ENCODE measurements at regions not wholly inside any gene's neighbourhood (a gene's known extent, or its start where the extent isn't known, plus 50 kb on each side); places are given as distances from the start of the nearest gene placed in this dataset.
"Not testable (repeated sequence)": the region's sequence is repeated elsewhere in the genome, so short reads cannot be mapped to it uniquely, and the experiment has no call there.

DNA sequence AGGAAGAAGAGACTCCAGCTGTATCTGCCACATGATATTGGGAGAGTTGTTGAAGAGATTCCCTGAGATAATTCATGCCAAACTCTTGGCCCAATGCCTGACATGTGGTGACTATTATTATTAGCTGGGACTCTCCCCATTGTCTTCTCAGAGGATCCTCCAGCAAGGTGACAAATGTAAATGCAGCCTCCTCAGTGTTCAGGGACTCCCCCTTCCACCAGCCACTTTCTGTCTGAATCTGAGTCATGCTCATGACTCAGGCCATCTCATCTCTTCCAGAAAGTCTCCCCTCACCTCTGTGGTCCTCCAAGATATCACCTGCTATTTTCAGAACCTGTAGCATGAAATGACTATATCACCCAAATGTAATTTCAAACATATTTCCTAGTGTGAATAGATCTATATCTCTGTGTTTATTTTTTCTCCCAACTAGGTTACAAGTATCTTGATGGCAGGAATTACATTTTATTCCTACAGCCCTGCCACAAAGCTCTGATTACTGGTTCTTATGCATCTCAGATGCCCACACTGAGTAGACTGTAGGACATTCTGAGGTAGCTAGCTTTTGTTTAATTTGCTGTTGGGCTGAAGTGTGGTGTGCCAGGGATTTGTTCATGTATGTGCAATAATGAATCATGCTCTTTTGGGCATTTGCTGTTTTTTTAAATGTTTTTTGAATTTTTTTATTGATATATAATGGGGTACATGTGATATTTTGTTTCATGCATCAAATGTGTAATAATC lies 126.6 kb upstream of the IL12B start:
- DNase-seq = peak; percentile 73

DNA sequence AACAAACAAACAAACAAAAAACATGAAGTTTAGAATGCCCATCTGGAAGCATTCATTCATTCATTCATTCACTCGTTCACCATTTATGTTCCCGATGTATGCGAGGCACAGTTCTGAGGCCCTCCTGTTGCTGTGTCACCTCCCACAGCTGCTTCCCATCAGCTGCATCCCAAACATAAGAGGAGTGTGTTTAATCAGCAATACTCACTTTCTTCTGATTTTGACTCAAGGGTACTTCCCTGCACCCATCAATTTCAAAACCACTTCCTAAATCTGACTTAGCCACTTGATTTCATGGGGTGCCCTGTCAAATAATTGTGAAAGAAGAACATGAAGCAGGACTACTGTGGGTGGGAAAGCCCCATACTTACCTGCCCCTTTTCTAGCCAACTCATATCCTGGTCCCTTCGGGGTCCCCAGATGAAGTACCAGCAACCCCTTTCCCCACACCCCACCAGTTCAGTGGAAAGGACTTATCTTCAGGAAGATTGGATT lies 128.0 kb upstream of the IL12B start:
- peak; percentile 65 for DNase-seq

DNA sequence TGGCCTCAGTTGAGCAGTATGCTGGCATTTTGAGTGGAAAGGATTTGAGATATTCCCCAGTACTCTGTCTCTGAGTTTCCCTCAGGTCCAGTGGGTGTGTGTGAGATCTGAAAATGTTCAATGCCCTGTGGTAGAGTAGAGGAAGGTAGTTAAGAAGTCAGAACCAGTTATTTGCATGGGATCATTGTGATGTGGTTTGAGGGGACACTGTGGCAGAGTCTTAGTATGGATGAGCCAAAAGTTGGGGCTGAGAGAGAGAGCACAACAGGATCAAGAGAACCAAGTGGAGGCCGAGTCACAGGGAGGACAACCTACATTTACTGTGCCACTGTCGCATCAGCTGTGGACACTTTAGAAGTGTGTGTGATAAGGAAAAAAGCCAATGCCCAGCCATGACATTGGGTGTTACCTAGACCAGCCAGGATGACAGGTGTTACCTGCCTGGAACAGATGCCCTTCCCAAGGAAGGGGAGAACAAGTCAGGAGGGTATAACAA lies 128.9 kb upstream of the IL12B start:
- peak; percentile 56 for DNase-seq

DNA sequence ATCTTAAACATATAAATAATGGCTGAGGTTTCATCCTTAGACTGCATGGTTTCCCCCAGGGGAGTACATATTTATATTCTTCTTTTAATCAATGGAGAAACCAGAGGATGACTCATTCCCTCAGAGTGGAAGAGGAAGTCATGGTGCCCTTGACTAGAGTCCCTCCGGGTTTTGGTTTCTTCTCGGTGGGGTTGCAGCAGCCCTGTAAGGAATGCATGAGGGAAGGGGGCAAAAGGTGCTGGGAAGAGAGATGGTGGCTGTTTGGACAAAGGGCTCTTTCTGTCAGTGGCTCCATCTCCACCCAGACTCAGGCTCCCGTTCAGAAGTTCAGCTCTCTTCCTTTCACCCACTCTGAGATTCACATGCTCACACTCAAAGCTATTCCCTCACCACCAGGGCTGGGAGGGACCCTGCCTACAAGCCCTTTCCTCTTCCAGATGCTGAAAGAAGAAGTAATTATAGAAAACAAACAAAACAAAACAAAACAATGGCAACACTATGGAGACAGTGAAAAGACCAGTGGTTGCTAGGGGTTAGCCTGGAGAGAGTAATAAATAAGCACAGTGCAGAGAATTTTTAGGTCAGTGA lies 129.8 kb upstream of the IL12B start:
- DNase-seq = no peak

DNA sequence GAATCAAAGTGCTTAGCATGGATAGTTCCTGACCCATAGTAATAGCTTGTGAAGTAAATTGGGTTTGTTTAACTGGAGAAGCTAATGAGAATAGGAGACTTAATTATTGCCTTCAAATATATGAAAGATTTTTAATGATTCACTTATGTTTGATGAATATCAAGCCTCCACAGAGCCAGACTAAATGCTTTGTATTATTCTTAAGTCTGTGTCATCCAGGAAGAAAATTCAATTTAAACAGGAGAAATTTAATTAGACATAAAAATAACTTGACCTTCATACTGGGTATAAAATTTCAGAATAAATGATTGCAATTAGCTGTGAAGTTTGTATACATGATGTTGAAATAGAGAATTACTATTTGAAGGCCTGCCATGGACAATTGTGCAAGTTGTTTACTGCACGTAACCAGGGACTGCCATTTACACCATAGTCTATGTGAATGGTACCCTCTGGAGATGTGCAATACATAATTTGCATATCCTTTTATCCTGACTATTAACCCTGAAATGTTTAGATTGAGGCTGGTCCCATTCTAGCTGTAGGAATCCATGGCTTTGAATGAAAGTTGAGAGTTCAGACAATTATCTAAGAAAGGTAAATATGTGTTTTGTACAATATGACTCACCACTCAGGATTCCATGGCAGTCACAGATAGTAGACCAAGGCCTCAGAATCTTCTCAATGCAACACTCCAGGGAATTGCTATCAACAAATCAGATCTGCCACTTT lies 133.5 kb upstream of the IL12B start:
- DNase-seq = no peak

DNA sequence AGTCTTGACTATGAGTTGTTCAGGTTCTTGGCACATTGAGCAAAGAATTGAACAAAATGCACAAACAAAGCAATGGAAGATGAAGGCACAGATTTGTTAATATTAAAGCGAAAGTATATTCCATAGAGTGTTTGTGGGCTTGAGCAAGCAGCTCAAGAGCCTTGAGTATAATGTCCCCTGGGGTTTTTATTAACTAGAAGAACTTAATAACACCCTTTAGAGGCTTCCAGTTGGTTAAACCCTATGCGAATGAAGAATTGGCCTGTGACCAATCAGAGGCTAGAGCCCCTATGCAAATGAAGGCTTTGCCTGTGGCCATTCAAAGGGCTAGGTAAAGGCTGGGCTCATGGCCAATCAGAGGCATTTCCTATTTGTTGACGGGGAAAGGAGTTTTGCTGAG lies 135.3 kb upstream of the IL12B start:
- no peak for DNase-seq

DNA sequence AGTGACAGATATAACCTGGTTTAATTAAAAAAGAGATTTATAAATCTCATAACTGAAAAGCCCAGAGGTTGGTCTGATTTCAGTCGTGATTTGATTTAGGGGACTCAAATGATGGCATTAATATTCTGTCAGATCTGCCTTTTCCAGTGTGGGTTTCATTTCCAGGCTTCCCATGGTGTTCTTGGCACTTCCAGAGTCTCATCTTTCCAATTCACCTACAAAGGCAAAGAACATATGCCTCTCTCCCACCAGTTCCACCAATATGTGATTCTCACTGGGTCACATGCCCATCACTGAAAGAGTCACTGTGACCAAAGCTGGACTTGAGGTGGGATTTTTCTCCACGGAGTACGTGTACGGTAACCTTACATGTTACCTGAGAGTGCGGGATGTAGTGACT lies 137.4 kb upstream of the IL12B start:
- no peak for DNase-seq

DNA sequence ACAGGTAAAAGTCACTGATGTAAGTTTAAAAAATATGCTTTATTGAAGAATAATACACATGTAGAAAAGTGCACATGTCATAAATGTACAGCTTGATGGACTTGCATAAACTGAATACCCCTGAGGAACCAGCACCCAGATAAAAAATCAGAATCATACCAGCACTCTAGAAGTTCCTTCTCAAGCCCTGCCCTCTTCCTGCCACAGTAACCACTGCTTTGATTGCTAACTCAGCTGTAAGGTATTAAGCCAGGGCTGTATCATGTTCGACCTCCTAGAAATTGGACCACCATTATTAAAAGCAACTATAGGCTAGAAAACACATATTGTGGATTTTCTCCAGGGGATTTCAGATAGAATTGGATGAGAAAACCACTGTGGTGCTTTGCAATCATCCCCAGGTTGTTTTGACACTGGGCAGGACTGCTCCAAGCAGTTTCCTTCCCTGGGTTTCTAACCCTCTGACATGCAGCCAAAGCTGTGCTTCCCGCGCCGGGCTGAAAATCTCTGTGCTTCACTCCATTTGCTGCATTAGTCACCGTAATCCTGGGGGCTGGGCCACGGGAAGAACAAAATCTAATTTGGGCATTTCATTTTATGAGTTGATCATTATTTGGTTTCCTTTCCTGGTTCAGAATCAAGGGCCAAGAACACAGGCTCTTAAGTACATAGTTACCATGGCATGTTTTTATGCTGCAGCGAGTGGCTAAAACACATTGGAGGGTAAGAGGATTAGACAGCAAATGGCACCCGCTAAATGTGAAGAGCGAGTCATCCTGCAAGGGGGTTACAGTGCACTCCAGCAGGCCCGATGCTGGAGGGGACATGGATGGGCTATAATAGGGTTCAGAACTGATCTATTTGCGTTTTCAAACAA lies 139.4 kb upstream of the IL12B start:
- no peak for DNase-seq

DNA sequence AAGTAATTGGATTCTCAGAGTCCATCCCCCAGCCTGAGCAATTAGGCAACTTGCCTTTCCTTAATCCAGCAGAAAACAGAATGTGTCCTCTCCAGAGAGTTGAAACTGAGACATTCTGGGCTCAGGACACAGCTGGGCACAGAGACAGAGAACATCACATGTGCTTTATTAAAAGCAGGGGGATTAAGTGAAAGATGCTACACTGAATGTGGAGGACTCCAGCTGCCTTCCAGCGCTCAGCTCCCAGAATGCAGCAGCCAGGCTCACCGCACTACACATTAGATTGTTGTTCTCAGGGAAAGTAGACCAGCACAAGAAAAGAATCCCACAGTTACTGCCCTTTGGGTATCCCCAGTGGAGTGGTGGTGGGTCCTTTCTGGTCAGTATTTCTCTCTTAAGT lies 141.6 kb upstream of the IL12B start:
- no peak for DNase-seq

DNA sequence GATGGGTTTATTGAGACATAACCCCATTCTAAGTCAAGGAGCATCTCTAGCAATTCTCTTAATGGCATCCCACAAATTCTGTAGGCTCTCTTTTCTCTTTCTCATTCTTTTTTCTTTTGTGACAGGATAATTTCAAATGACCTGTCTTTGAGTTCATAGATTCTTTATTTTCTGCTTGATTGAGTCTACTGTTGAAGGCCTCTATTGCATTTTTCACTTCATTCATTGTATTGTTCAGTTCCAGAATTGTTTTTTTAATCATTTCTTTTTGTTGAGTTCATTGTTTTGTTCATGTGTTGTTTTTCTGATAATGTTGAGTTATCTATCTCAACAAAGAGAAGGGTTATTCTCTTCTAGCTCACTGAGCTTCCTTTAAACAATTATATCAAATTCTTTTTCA lies 144.7 kb upstream of the IL12B start:
- DNase-seq = no peak

DNA sequence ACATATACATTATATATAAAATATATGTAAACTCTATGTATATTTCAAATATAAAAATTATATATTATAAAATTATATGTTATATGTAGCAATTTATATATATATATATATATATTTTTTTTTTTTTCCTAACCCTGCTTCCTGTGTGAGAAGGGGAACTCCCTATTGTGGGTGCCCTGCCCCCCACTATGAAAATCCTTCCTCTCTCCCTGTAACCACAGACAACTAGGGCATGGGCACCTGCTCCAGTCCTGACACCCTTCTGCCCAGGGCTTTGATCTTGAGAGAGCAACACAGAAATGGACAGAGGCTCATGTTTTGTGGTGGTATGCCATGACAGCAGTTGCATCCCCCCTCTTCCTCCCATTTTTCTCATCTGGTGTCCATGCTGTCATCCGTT lies 148.7 kb upstream of the IL12B start:
- DNase-seq = no peak

DNA sequence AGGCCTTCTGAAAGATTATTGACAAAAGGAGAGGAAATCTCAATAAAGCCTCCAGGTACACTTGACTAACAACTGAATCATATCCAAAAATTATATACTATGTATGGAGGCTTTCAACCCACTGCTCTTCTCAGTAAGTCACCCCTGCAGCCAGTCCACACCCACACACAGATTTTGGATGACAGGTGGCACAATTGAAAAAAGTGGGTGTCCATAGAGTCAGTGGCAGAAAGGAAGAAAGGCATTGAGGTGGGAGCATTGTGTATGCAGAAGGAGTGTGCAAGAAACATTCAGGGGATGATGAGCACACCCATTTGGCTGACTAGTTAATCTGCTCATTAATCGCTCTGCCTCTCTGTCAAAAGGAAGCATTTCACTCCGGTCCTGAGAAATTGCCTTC lies 150.6 kb upstream of the IL12B start:
- DNase-seq = no peak

DNA sequence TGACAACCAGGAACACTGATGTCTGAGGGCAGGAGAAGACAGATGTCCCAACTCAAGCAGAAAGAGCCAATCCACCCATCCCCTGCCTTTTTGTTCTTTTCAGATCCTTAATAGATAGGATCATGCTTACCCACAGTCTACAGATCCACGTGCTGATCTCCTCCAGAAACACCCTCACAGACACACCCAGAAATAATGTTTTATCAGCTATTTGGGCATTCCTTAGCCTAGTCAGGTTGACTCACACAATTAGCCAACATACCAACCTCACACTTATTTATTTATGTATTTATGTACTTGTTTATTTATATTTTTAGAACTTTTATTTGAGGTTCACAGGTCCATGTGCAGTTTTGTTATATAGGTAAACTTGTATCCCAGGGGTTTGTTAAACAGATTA lies 151.5 kb upstream of the IL12B start:
- no peak for DNase-seq

DNA sequence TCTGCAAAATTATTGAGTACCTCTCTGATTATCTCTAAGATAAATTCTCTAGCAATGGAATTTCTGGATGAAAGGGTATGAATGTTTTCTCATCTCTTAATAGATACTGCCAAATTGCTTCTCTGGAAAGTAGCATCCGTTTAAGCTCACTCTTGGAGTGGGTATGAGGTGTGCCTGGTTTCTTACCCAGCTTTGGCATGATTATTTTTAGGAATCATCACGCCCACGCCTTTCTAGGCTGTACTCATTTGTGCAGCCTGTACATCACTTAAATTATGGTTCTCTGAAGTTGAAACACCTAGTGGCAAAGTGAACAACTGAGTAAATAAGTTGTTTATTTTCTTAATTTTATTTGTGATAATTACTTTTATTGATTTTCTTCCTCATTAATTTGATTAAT lies 156.5 kb upstream of the IL12B start:
- DNase-seq = no peak

DNA sequence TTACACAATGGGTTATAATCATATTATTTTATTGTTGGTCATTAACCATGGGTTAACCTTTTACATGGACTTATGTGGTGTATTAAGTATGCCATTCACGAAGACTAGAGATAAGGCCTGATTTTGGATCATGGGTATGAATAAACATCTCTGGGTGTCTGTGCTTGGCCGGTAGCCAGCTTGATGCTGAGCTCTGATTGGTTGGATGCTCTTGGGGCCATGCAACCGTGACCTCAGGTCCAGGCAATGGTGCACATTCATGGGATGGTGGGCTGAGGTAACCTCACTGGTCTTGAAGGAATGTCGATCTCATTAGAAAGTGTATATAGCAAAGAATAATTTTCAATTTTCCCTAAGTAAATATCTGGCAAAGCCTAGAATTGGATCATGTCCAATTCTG lies 158.2 kb upstream of the IL12B start:
- DNase-seq = no peak

DNA sequence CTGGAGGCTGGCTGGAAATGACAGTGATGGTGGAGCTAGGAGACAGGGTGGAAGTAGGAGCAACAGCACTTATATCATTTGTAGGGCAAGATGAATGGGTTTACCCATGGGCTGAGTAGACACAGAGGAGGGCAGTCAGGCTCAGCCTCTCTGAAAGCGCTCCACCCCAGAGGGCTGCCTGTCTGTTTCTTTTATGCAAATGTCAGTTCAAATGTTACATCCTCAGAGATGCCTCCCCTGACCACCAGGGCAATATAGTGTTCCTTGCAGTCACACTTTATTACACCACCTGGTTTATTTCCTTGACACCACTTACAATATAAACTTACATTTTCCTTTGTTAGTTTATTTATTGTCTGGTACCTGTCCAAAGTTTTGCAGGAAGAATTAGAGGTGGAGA lies 159.5 kb upstream of the IL12B start:
- DNase-seq = no peak

DNA sequence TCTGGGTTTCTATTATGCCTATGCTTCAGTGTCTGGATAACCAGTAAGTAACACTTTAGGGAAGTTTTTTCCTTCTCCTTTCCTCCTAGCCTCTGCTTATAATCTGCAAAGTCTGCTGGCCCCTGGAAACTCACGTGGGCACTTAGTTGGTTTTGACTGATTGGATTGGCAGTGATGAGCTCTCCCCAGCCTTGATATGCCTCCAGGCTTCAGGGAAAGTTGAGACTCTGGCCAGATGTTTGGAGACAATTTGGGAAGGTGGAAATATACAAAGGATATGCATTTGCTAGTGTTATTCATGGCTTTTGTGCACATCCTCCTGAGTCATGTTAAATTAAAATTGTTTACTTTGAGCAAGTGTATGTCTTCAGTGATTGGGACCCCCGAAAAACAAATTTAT lies 160.2 kb upstream of the IL12B start:
- DNase-seq = no peak

DNA sequence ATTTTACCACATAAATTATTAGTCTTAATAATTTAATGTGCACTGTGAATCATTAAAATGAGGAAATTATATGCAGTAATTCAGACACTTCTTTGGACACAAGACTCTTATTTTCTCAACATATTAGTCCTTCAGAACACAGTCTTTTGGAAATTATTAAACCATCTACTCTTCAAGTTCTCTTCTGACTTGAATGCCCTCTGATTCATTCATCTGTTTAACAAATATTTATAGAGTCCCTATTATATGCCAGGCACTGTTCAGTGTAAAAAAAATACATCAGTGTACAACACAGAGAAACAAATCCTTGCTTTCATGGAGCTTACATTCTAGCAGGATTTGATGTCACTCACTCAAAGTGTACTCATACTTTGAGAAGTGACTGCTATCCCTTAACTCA lies 163.4 kb upstream of the IL12B start:
- DNase-seq = no peak

DNA sequence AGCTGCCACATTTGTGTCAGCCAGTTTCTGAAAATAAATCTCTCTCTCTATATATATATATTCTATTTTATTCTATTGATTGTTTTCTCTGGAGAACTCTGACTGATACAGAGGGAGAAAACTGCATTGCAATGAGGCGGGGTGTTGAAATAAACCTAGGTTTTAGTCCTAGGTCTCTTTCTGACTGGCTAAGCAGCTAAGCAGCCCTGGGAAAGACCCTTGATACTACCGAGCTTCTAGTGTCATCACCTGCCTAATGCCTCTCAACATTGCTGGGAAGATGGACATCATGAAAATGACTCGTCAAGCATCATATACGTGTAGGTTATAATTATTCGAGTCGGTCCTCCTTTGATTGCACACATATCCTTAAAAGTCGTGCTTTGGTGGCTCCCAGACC lies 166.5 kb upstream of the IL12B start:
- DNase-seq = no peak

DNA sequence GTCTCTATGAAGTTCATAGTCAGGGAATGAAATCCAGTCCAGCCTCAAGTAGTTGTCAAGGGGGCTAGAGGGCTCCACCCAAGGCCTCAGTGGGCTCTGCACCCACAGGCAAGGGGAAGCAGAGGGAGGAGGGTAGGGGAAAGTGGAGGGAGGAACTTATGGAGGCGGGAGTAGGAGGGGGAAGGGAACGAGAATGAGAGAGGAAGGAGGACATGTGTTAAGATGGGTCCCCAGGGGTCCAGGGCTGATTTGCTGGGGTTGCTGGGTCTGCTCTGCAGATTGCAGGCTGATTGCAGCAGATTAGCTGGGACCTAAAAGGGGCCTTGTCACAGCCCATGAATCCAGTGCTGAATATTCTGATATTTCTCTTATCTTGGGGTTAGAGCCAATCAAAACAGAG lies 166.9 kb upstream of the IL12B start:
- DNase-seq = no peak

DNA sequence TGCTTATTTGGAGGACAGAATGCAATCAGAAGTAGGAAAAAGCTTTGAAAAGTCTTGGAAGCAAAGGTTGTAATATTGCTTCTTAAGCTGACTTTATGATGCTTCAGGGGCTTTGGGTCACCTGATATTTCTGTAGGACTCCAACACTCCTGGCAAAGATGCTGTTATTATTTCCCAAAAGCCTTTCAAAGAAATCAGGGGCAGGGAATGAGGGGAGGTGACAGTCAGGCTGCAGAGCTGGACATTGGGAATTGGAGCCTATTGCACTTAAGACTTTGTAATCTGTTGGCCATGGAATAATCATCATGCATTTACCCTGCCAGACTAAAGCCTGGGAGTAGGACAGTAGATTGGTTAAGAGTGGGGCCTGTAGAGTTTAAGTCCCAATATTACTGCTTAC lies 168.3 kb upstream of the IL12B start:
- DNase-seq = no peak

DNA sequence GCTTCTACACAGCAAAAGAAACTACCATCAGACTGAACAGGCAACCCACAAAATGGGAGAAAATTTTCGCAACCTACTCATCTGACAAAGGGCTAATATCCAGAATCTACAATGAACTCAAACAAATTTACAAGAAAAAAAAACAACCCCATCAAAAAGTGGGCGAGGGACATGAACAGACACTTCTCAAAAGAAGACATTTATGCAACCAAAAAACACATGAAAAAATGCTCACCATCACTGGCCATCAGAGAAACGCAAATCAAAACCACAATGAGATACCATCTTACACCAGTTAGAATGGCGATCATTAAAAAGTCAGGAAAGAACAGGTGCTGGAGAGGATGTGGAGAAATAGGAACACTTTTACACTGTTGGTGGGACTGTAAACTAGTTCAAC lies 171.8 kb upstream of the IL12B start:
- DNase-seq = not testable (repeated sequence)

DNA sequence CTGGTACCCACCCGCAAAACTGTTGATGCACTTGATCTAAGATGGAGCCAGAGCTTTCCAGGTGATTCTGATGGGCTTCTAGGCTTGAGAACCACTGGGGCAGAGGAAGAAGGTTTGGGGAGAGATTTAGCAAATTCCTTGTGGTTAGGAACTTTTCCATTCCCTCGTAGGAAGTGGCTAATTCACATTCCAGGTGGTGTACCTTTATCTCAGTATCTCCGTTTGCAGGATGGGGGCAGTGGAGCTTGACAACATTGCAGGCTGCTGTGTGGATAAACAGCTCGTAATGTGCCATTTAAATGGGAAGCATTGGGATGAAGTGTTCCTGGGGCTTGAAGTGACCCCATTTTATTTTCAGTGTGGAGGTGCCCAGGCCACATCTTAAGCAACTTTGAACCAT lies 172.9 kb upstream of the IL12B start:
- DNase-seq = no peak
